ENCODE measurements at regions not wholly inside any gene's neighbourhood (a gene's known extent, or its start where the extent isn't known, plus 50 kb on each side); places are given as distances from the start of the nearest gene placed in this dataset.

GRCh38 chr2:138113871-138114525 lies 149.7 kb downstream of the HNMT start:
- TF ChIP-seq, protein P1, sequence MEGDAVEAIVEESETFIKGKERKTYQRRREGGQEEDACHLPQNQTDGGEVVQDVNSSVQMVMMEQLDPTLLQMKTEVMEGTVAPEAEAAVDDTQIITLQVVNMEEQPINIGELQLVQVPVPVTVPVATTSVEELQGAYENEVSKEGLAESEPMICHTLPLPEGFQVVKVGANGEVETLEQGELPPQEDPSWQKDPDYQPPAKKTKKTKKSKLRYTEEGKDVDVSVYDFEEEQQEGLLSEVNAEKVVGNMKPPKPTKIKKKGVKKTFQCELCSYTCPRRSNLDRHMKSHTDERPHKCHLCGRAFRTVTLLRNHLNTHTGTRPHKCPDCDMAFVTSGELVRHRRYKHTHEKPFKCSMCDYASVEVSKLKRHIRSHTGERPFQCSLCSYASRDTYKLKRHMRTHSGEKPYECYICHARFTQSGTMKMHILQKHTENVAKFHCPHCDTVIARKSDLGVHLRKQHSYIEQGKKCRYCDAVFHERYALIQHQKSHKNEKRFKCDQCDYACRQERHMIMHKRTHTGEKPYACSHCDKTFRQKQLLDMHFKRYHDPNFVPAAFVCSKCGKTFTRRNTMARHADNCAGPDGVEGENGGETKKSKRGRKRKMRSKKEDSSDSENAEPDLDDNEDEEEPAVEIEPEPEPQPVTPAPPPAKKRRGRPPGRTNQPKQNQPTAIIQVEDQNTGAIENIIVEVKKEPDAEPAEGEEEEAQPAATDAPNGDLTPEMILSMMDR (IDR thresholded peaks at IDR 0.05; ENCODE audit: insufficient read depth, low read length, missing control alignments): no peak
- POLR2A ChIA-PET: no interaction called here
- CTCF ChIA-PET: interaction anchor here (0.8 kb wide), 1 partner anchor 24 kb away, joined by 3 read pairs; no protein-coding TSS in a partner anchor
- no peak overlapping the region for H3K4me3 ChIP-seq (ENCODE audit: low read depth, low read length)
- no peak for DNase-seq (ENCODE audit: low read depth, low spot score)

- no peak for DNase-seq (ENCODE audit: low read depth, low spot score)
- ChIA-PET POLR2A (no interaction called here), CTCF (no interaction called here)
- TF ChIP-seq, protein P1 (IDR thresholded peaks at IDR 0.05; ENCODE audit: insufficient read depth, low read length, missing control alignments): no peak
- H3K4me3 ChIP-seq (ENCODE audit: low read depth, low read length): no peak overlapping the region
These were observed 151.4 kb downstream of the HNMT start for GRCh38 chr2:138115666-138116065.

DNA sequence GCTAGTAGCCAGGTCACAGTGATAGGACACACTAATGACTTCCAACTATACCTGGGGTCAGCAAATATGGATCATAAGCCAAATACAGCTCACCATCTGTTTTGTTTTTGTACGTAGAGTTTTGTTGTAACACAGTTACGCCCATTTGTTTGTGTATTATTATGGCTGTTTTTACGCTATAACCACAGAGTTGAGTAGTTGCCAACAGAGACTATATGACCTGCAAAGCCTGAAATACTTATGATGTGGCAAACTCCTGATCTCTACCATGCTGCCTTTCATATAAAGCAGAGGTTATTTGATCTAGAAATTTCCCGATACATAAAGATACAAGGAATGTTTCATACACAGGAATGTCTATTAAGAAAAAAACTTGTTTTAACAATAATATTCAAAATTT lies 152.2 kb downstream of the HNMT start:
- CTCF ChIA-PET: no interaction called here

DNA sequence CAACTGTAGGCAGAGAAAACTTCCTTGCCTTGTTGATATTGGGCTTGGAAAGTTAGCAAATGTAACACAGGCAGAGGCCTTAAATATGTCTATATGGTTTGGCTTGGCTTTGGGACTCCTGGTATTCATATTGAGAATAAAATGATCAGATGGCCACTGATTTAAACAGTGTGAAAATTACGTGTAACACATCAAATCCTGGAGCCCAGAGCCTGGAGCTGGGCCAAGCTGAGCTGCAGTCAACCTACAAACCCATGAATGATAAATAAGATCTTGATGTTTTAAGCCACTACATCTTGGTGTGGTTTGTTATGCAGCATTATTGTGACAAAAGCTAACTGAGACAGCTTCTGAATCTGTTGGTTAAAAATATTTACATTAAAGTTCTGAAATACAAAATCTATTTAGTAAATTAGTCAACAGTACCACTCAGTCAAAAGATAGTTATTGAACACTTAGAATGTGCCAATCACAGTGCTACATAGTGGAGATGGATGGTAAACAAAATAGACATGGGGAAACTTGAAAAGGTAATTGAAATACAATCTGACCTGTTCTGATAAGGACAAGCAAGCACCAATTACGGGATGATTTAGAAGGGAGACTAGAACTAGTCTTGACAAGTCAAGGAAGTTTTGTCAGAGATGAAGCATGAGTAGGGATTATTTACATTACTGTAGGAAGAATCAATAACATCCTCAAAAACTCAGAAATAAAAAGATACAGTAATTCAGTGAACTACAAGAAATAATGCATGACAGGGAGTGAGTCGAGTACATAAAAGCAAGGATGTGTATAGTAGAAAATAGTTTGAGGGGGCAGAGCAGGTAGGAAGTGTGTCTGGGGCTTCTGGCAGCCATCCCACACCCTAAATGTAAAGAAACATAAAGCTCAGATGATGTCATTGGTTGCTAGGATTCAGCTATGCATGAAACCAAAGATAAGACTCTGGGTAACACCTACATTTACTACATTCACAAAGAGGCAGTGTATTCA lies 157.7 kb downstream of the HNMT start:
- no peak for DNase-seq (ENCODE audit: low read depth, low spot score)
- TF ChIP-seq, protein P1 (IDR thresholded peaks at IDR 0.05; ENCODE audit: insufficient read depth, low read length, missing control alignments): no peak
- POLR2A ChIA-PET: no interaction called here
- CTCF ChIA-PET: no interaction called here
- no peak overlapping the region for H3K4me3 ChIP-seq (ENCODE audit: low read depth, low read length)

More for the DNA sequence above, 152.2 kb downstream of the HNMT start:
- POLR2A ChIA-PET: no interaction called here
- no peak overlapping the region for H3K4me3 ChIP-seq (ENCODE audit: low read depth, low read length)
- TF ChIP-seq, protein P1 (IDR thresholded peaks at IDR 0.05; ENCODE audit: insufficient read depth, low read length, missing control alignments): no peak
- no peak for DNase-seq (ENCODE audit: low read depth, low spot score)

- H3K4me3 ChIP-seq (ENCODE audit: low read depth, low read length): no peak overlapping the region
- TF ChIP-seq, protein P1 (IDR thresholded peaks at IDR 0.05; ENCODE audit: insufficient read depth, low read length, missing control alignments): no peak
- ChIA-PET CTCF (no interaction called here), POLR2A (no interaction called here)
- no peak for DNase-seq (ENCODE audit: low read depth, low spot score)
These were observed 158.6 kb downstream of the HNMT start for GRCh38 chr2:138122891-138123290.

DNA sequence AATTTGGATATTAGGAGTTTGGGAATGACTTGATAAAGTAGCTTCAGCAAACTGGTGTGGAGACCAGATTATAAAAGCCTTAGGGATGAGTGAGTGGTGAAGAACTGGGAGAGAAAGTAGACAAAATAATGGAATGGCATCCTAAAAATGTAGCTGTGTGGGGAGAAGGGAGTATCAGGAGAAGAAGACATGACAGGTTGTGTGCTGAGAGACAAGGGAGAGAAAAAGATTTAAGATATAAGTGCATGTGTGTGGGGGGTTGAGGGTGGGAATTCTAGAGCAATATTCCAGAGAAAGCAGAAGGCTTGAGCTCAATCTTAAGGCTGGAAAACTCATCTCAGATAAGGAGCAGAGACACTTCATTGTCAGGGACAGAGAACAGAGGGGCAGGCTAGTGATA lies 159.5 kb downstream of the HNMT start:
- POLR2A ChIA-PET: no interaction called here
- no peak for DNase-seq (ENCODE audit: low read depth, low spot score)
- CTCF ChIA-PET: no interaction called here
- TF ChIP-seq, protein P1 (IDR thresholded peaks at IDR 0.05; ENCODE audit: insufficient read depth, low read length, missing control alignments): no peak
- H3K4me3 ChIP-seq (ENCODE audit: low read depth, low read length): no peak overlapping the region
